ENCODE measurements at regions not wholly inside any gene's neighbourhood (a gene's known extent, or its start where the extent isn't known, plus 50 kb on each side); places are given as distances from the start of the nearest gene placed in this dataset.

GRCh38 chr9:86721843-86722705, 225.2 kb downstream of the GAS1 start:
- DNase-seq, result no peak

- DNase-seq, result no peak
Measured at GRCh38 chr9:86721226-86721781, 226.0 kb downstream of the GAS1 start.

GRCh38 chr9:86720639-86721225, 226.6 kb downstream of the GAS1 start:
- no peak for DNase-seq

- no peak for DNase-seq
Measured at GRCh38 chr9:86718388-86719049, 228.8 kb downstream of the GAS1 start.

- no peak for DNase-seq
Measured at GRCh38 chr9:86716326-86716922, 230.9 kb downstream of the GAS1 start.

- no peak for DNase-seq
Measured at GRCh38 chr9:86714999-86715398, 232.3 kb downstream of the GAS1 start.

GRCh38 chr9:86713970-86714369, 233.3 kb downstream of the GAS1 start:
- DNase-seq, result no peak

GRCh38 chr9:86713470-86713869, 233.8 kb downstream of the GAS1 start:
- DNase-seq, result no peak

- DNase-seq, result no peak
Measured at GRCh38 chr9:86708918-86709835, 238.1 kb downstream of the GAS1 start.

GRCh38 chr9:86707932-86708510, 239.3 kb downstream of the GAS1 start:
- DNase-seq, result no peak

GRCh38 chr9:86706391-86706790, 240.9 kb downstream of the GAS1 start:
- no peak for DNase-seq

GRCh38 chr9:86705490-86705889, 241.8 kb downstream of the GAS1 start:
- DNase-seq, result no peak

- DNase-seq, result no peak
Measured at GRCh38 chr9:86703346-86703745, 244.0 kb downstream of the GAS1 start.

GRCh38 chr9:86700629-86701028, 246.7 kb downstream of the GAS1 start:
- no peak for DNase-seq

- no peak for DNase-seq
Measured at GRCh38 chr9:86697999-86698398, 249.3 kb downstream of the GAS1 start.

GRCh38 chr9:86697213-86697612, 250.1 kb downstream of the GAS1 start:
- DNase-seq, result no peak

GRCh38 chr9:86695910-86696424, 251.3 kb downstream of the GAS1 start:
- no peak for DNase-seq

- no peak for DNase-seq
Measured at GRCh38 chr9:86690034-86690433, 257.3 kb downstream of the GAS1 start.

- DNase-seq, result no peak
Measured at GRCh38 chr9:86687788-86688187, 259.5 kb downstream of the GAS1 start.

GRCh38 chr9:86685556-86685955, 261.8 kb downstream of the GAS1 start:
- DNase-seq, result no peak

- DNase-seq, result no peak
Measured at GRCh38 chr9:86684148-86684547, 263.2 kb downstream of the GAS1 start.

- no peak for DNase-seq
Measured at GRCh38 chr9:86682240-86682639, 265.1 kb downstream of the GAS1 start.

Measured in NCI-H2029 (cell line).